Neuronal stem cell (in vitro differentiated cells): ENCODE measurements at regions not wholly inside any gene's neighbourhood (a gene's known extent, or its start where the extent isn't known, plus 50 kb on each side); places are given as distances from the start of the nearest gene placed in this dataset.

Experiments
- DNase-seq: peaks from one replicate; pipeline ENCODE4 v3.0.0-alpha.2; 2013; ENCODE audit warnings: low spot score
- H2AFZ ChIP-seq: one replicate; pipeline ENCODE4 v1.6.1; 2013; ENCODE audit warnings: mild to moderate bottlenecking, low read length, inconsistent platforms
- H2AK5ac ChIP-seq: 2 replicates; pipeline ENCODE4 v1.6.1; 2013; ENCODE audit warnings: low read depth, mild to moderate bottlenecking, inconsistent platforms, low read length, moderate library complexity, mixed read lengths
- H2BK120ac ChIP-seq: 2 replicates; pipeline ENCODE4 v1.6.1; 2013; ENCODE audit warnings: low read depth, mild to moderate bottlenecking, inconsistent platforms, low read length, moderate library complexity, mixed read lengths
- H2BK12ac ChIP-seq: one replicate; pipeline ENCODE4 v1.6.1; 2013; ENCODE audit warnings: low read length, inconsistent platforms
- H2BK15ac ChIP-seq: 2 replicates; pipeline ENCODE4 v1.6.1; 2013; ENCODE audit warnings: mild to moderate bottlenecking, low read length, inconsistent platforms, mixed read lengths
- H2BK5ac ChIP-seq: one replicate; pipeline ENCODE4 v1.6.1; 2013; ENCODE audit warnings: inconsistent platforms, mild to moderate bottlenecking, low read length, moderate library complexity
- H3K14ac ChIP-seq: one replicate; pipeline ENCODE4 v1.6.1; 2013; ENCODE audit warnings: low read length, inconsistent platforms
- H3K18ac ChIP-seq: 2 replicates; pipeline ENCODE4 v1.6.1; 2013; ENCODE audit warnings: low read length, inconsistent platforms
- H3K23ac ChIP-seq: 2 replicates; pipeline ENCODE4 v1.6.1; 2013; ENCODE audit warnings: low read depth, mild to moderate bottlenecking, mixed read lengths, low read length, inconsistent platforms; ENCODE audit not compliant: poor library complexity
- H3K27ac ChIP-seq: replicated peaks from 3 replicates; pipeline ENCODE4 v1.5.1; 2013; ENCODE audit warnings: low read length, inconsistent platforms
- H3K27me3 ChIP-seq, 3 experiments: 2 replicates each; pipeline ENCODE4 v1.6.1; 2013; ENCODE audit warnings: low read length in 3 of 3, mild to moderate bottlenecking in 2 of 3, inconsistent platforms in 1 of 3, low read depth in 1 of 3, mixed read lengths in 1 of 3, moderate library complexity in 1 of 3; ENCODE audit not compliant: control insufficient read depth in 3 of 3, insufficient read depth in 3 of 3
- H3K36me3 ChIP-seq, 2 donors: replicated peaks in 1 of 2; 2 replicates each; pipeline ENCODE4 v1.6.1; 2013; ENCODE audit warnings: low read length in 2 of 2; ENCODE audit not compliant: control insufficient read depth in 2 of 2, insufficient read depth in 2 of 2
- H3K4ac ChIP-seq: 2 replicates; pipeline ENCODE4 v1.6.1; 2013; ENCODE audit warnings: inconsistent platforms, mild to moderate bottlenecking, low read length, moderate library complexity
- H3K4me1 ChIP-seq, 2 donors: 1 replicate in 1 of 2; 2 replicates in 1 of 2; pipeline ENCODE4 v1.6.1; 2013; ENCODE audit warnings: low read length in 2 of 2, low read depth in 1 of 2; ENCODE audit not compliant: control insufficient read depth in 2 of 2, insufficient read depth in 1 of 2
- H3K4me2 ChIP-seq: one replicate; pipeline ENCODE4 v1.6.1; 2013; ENCODE audit warnings: mild to moderate bottlenecking, low read length, inconsistent platforms; ENCODE audit not compliant: insufficient read depth, poor library complexity, severe bottlenecking
- H3K4me3 ChIP-seq, 2 donors: 2 replicates each; pipeline ENCODE4 v1.5.1; 2013; ENCODE audit warnings: low read length in 2 of 2, mild to moderate bottlenecking in 2 of 2, inconsistent platforms in 1 of 2, moderate library complexity in 1 of 2
- H3K79me1 ChIP-seq: one replicate; pipeline ENCODE4 v1.6.1; 2013; ENCODE audit warnings: low read depth, mild to moderate bottlenecking, inconsistent platforms, low read length, moderate library complexity
- H3K9ac ChIP-seq: one replicate; pipeline ENCODE4 v1.6.1; 2013; ENCODE audit warnings: mild to moderate bottlenecking, low read depth, low read length, inconsistent platforms; ENCODE audit not compliant: poor library complexity
- H3K9me3 ChIP-seq, 2 donors: replicated peaks in 1 of 2; 2 replicates each; pipeline versions ENCODE3 to v1.6.1; 2013; ENCODE audit warnings: low read length in 2 of 2, mild to moderate bottlenecking in 2 of 2, inconsistent platforms in 1 of 2, low read depth in 1 of 2, mixed read lengths in 1 of 2, moderate library complexity in 1 of 2; ENCODE audit not compliant: control insufficient read depth in 2 of 2, insufficient read depth in 1 of 2
- H4K8ac ChIP-seq: one replicate; pipeline ENCODE4 v1.6.1; 2013; ENCODE audit warnings: low read depth, mild to moderate bottlenecking, inconsistent platforms, low read length, moderate library complexity
- H4K91ac ChIP-seq: one replicate; pipeline ENCODE4 v1.6.1; 2013; ENCODE audit warnings: low read length, low read depth, mild to moderate bottlenecking, inconsistent platforms; ENCODE audit not compliant: poor library complexity
- WGBS, 2 donors: extraction: QIAGEN DNeasy Blood & Tissue Kit; methylation state at CpG; one replicate each; pipeline ENCODE4 v1.1.7; 2013; ENCODE audit warnings: missing lambda C conversion rate in 2 of 2, mixed read lengths in 1 of 2; ENCODE audit not compliant: insufficient read length in 2 of 2, insufficient replicate concordance in 1 of 2; ENCODE audit errors: extremely low coverage in 2 of 2; 5-methylcytosine and 5-hydroxymethylcytosine counted together

- Histone ChIP-seq H4K8ac (no peak overlapping the region), H3K14ac (no peak overlapping the region), H3K79me1 (no peaks in the 10 kb centered on the region), H3K27ac (no peak overlapping the region), H2AK5ac (no peak overlapping the region), H3K18ac (no peak overlapping the region), H3K9me3 (no peaks in the 10 kb centered on the region), H3K4me2 (no peak overlapping the region), H2BK5ac (no peak overlapping the region), H3K4me1 (no peaks in the 10 kb centered on the region), H3K9ac (no peak overlapping the region), H3K4me3 (no peak overlapping the region), H2AFZ (no peak overlapping the region), H3K4ac (no peak overlapping the region), H3K36me3 (no peaks in the 10 kb centered on the region), H3K27me3 (peaks cover 0 to 26% (median 8%) of the 10 kb centered on the region in 3 experiments), H2BK12ac (no peak overlapping the region), H3K23ac (no peak overlapping the region), H2BK15ac (no peak overlapping the region), H4K91ac (no peak overlapping the region), H2BK120ac (no peak overlapping the region)
- no peak for DNase-seq
- no CpG with 5 or more reads among the region's 1 CpG for WGBS, 2 donors
These were observed 60.0 kb downstream of the RPL22L1 start for GRCh38 chr3:170809975-170810357.

- H3K4me1 ChIP-seq, result no peaks in the 10 kb centered on the region
- DNase-seq, result peak; percentile 32
- H3K14ac ChIP-seq, result no peak overlapping the region
- H3K18ac ChIP-seq, result no peak overlapping the region
- no peak overlapping the region for H3K23ac ChIP-seq
- no peak overlapping the region for H3K9ac ChIP-seq
- no peak overlapping the region for H3K4me3 ChIP-seq
- H3K27me3 ChIP-seq, result peaks cover 0 to 19% (median 6%) of the 10 kb centered on the region in 3 experiments
- H3K36me3 ChIP-seq, result no peaks in the 10 kb centered on the region
- H3K4ac ChIP-seq, result no peak overlapping the region
- no peak overlapping the region for H2AFZ ChIP-seq
- H2BK12ac ChIP-seq, result no peak overlapping the region
- H2BK15ac ChIP-seq, result no peak overlapping the region
- H3K79me1 ChIP-seq, result no peaks in the 10 kb centered on the region
- no peak overlapping the region for H3K27ac ChIP-seq
- no CpG with 5 or more reads among the region's 14 CpGs for WGBS, 2 donors
- no peaks in the 10 kb centered on the region for H3K9me3 ChIP-seq
- H4K8ac ChIP-seq, result no peak overlapping the region
- H2BK120ac ChIP-seq, result no peak overlapping the region
- no peak overlapping the region for H2BK5ac ChIP-seq
- H2AK5ac ChIP-seq, result no peak overlapping the region
- H4K91ac ChIP-seq, result no peak overlapping the region
- no peak overlapping the region for H3K4me2 ChIP-seq
These were observed 60.7 kb downstream of the RPL22L1 start for GRCh38 chr3:170809007-170809974.

- Histone ChIP-seq H2AK5ac (no peak overlapping the region), H3K27ac (no peak overlapping the region), H3K18ac (no peak overlapping the region), H3K36me3 (no peaks in the 10 kb centered on the region), H3K4me1 (no peaks in the 10 kb centered on the region), H3K4ac (no peak overlapping the region), H2BK120ac (no peak overlapping the region), H3K27me3 (peaks cover 0 to 7% (median 2%) of the 10 kb centered on the region in 3 experiments), H2AFZ (no peak overlapping the region), H3K4me2 (no peak overlapping the region), H3K14ac (no peak overlapping the region), H4K91ac (no peak overlapping the region), H3K79me1 (no peaks in the 10 kb centered on the region), H2BK5ac (no peak overlapping the region), H3K9ac (no peak overlapping the region), H4K8ac (no peak overlapping the region), H3K9me3 (no peaks in the 10 kb centered on the region), H2BK15ac (no peak overlapping the region), H2BK12ac (no peak overlapping the region), H3K4me3 (no peak overlapping the region), H3K23ac (no peak overlapping the region)
- WGBS, 2 donors, result no CpG with 5 or more reads among the region's 5 CpGs
- no peak for DNase-seq
These were observed 62.0 kb downstream of the RPL22L1 start for GRCh38 chr3:170808041-170808440.

- H3K4ac ChIP-seq, result no peak overlapping the region
- no peak overlapping the region for H2BK15ac ChIP-seq
- H3K27ac ChIP-seq, result no peak overlapping the region
- no peak overlapping the region for H3K9ac ChIP-seq
- H3K79me1 ChIP-seq, result no peaks in the 10 kb centered on the region
- H3K36me3 ChIP-seq, result no peaks in the 10 kb centered on the region
- H3K4me1 ChIP-seq, result peaks cover 0 to 2% of the 10 kb centered on the region in 2 donors
- H3K4me3 ChIP-seq, result no peak overlapping the region
- no peak overlapping the region for H2AFZ ChIP-seq
- H2AK5ac ChIP-seq, result no peak overlapping the region
- no peak overlapping the region for H3K14ac ChIP-seq
- no peak overlapping the region for H3K23ac ChIP-seq
- no peaks in the 10 kb centered on the region for H3K27me3 ChIP-seq
- H4K8ac ChIP-seq, result no peak overlapping the region
- no peak overlapping the region for H3K4me2 ChIP-seq
- H3K18ac ChIP-seq, result no peak overlapping the region
- no peak overlapping the region for H2BK12ac ChIP-seq
- no peak overlapping the region for H2BK120ac ChIP-seq
- H2BK5ac ChIP-seq, result no peak overlapping the region
- H3K9me3 ChIP-seq, result no peaks in the 10 kb centered on the region
- H4K91ac ChIP-seq, result no peak overlapping the region
- DNase-seq, result no peak
- no CpG with 5 or more reads among the region's 2 CpGs for WGBS, 2 donors
These were observed 63.3 kb downstream of the RPL22L1 start for GRCh38 chr3:170806676-170807075.
